ENCODE measurements at regions not wholly inside any gene's neighbourhood (a gene's known extent, or its start where the extent isn't known, plus 50 kb on each side); places are given as distances from the start of the nearest gene placed in this dataset.

- TF ChIP-seq TAF1 (IDR thresholded peaks at IDR 0.05; ENCODE audit: low read depth) (no peak), POLR2AphosphoS5 (IDR thresholded peaks at IDR 0.05) (no peak), EZH2 (IDR thresholded peaks at IDR 0.05; ENCODE audit: borderline replicate concordance, insufficient read depth, low read length, poor library complexity, severe bottlenecking) (no peak), CTCF (IDR thresholded peaks at IDR 0.05; ENCODE audit: poor library complexity, severe bottlenecking) (no peak), REST (IDR thresholded peaks at IDR 0.05; ENCODE audit: borderline replicate concordance) (no peak)
Observed at GRCh38 chr13:107133950-107134349, 566.0 kb upstream of the ARGLU1 start.

All from neural cell (in vitro differentiated cells).